Germinal center (tissue), 1 donor: ENCODE measurements at regions not wholly inside any gene's neighbourhood (a gene's known extent, or its start where the extent isn't known, plus 50 kb on each side); places are given as distances from the start of the nearest gene placed in this dataset.

Experiments
- DNase-seq: peaks from one replicate; pipeline ENCODE4 v3.0.0; 2012; ENCODE audit warnings: mixed read lengths, low spot score

- no peak for DNase-seq
Measured at GRCh38 chr14:49464885-49465284, 121.3 kb downstream of the RPS29 start.

- no peak for DNase-seq
Measured at GRCh38 chr14:49463146-49463545, 123.0 kb downstream of the RPS29 start.

- peak; percentile 33 for DNase-seq
Measured at GRCh38 chr14:49461529-49462401, 124.4 kb downstream of the RPS29 start.

- no peak for DNase-seq
Measured at GRCh38 chr14:49460662-49461061, 125.5 kb downstream of the RPS29 start.

GRCh38 chr14:49456589-49456988 is 129.6 kb downstream of the RPS29 start:
- DNase-seq = no peak

- DNase-seq = no peak
Measured at GRCh38 chr14:49451938-49452337, 134.2 kb downstream of the RPS29 start.

- DNase-seq = no peak
Measured at GRCh38 chr14:49449749-49450148, 136.4 kb downstream of the RPS29 start.

- no peak for DNase-seq
Measured at GRCh38 chr14:49447540-49448107, 138.6 kb downstream of the RPS29 start.

GRCh38 chr14:49446801-49447200 is 139.4 kb downstream of the RPS29 start:
- DNase-seq = no peak

- no peak for DNase-seq
Measured at GRCh38 chr14:49438256-49438770, 147.9 kb downstream of the RPS29 start.

- DNase-seq = no peak
Measured at GRCh38 chr14:49428076-49428475, 158.1 kb downstream of the RPS29 start.

- no peak for DNase-seq
Measured at GRCh38 chr14:49427117-49427516, 159.1 kb downstream of the RPS29 start.

- no peak for DNase-seq
Measured at GRCh38 chr14:49425921-49426320, 160.3 kb downstream of the RPS29 start.

GRCh38 chr14:49424436-49425331 is 161.5 kb downstream of the RPS29 start:
- no peak for DNase-seq

- no peak for DNase-seq
Measured at GRCh38 chr14:49420201-49420600, 166.0 kb downstream of the RPS29 start.

GRCh38 chr14:49418789-49419188 is 167.4 kb downstream of the RPS29 start:
- DNase-seq = no peak

GRCh38 chr14:49417790-49418189 is 168.4 kb downstream of the RPS29 start:
- no peak for DNase-seq

- DNase-seq = no peak
Measured at GRCh38 chr14:49408187-49408933, 177.8 kb downstream of the RPS29 start.

- DNase-seq = no peak
Measured at GRCh38 chr14:49405291-49405690, 180.9 kb downstream of the RPS29 start.

GRCh38 chr14:49401373-49401772 is 184.8 kb downstream of the RPS29 start:
- no peak for DNase-seq

- DNase-seq = no peak
Measured at GRCh38 chr14:49396801-49397200, 189.4 kb downstream of the RPS29 start.

GRCh38 chr14:49381778-49382177 is 204.4 kb downstream of the RPS29 start:
- DNase-seq = no peak
